ENCODE measurements at regions not wholly inside any gene's neighbourhood (a gene's known extent, or its start where the extent isn't known, plus 50 kb on each side); places are given as distances from the start of the nearest gene placed in this dataset.

GRCh38 chr9:121587863-121588262 lies 63.6 kb upstream of the DAB2IP start:
- DNase-seq (ENCODE audit: low spot score in 2 of 2): no peak
- TF ChIP-seq POLR2AphosphoS5 (IDR thresholded peaks at IDR 0.05) (no peak), CTCF (IDR thresholded peaks at IDR 0.05) (no peak), POLR2A (IDR thresholded peaks at IDR 0.05) (no peak)
- H3K9me3 ChIP-seq: no peaks in the 10 kb centered on the region

DNA sequence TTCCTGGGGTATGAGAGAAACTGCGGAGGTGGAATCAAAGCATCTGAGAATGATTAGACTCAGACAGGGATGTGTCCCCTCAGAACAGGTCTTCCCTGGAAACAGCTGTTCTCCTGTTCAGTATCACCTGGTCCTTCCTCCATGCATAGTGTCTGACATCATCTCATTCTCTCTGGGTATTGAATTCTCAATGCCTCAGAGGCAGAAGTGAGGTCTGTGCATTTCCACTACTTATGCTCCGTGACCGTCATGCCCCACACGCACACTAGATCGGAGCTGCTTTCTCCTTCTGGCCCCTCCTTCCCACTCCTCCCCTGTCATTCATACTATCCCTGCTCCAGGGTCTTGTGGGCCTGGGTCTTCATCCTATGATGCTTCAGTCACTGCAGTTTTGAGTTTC lies 61.4 kb upstream of the DAB2IP start:
- no peak for DNase-seq (ENCODE audit: low spot score in 2 of 2)
- Histone ChIP-seq H3K4me1 (no peaks in the 10 kb centered on the region), H3K36me3 (no peaks in the 10 kb centered on the region), H3K9me3 (no peaks in the 10 kb centered on the region), H3K27ac (no peak overlapping the region), H3K4me3 (no peak overlapping the region), H3K27me3 (no peaks in the 10 kb centered on the region)
- intact Hi-C loops (cut with DNase I; ENCODE audit: low total_unique reads): no loop called here
- no peak for TF ChIP-seq POLR2A (IDR thresholded peaks at IDR 0.05)
- no peak for TF ChIP-seq POLR2AphosphoS5 (IDR thresholded peaks at IDR 0.05)

More at GRCh38 chr9:121587863-121588262, 63.6 kb upstream of the DAB2IP start:
- Histone ChIP-seq H3K27ac (no peak overlapping the region), H3K4me3 (no peak overlapping the region), H3K4me1 (no peaks in the 10 kb centered on the region), H3K27me3 (no peaks in the 10 kb centered on the region), H3K36me3 (no peaks in the 10 kb centered on the region)
- intact Hi-C loops (cut with DNase I; ENCODE audit: low total_unique reads): no loop called here

DNA sequence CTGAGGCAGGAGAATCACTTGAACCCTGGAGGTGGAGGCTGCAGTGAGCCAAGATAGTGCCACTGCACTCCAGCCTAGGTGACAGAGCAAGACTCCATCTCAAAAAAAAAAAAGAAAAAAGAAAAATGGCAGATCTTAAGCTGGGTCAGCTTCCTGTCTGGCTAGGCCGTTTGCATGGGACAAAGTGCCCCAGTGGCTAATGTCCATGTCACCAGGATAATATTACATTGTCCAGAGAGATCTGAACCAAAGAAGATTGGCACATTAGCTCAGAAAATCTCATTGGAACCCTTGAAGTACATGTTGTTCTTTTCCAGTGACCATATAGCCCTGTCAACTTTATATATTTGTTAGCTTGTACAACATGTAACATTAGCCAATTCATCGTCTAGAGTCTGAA lies 59.2 kb upstream of the DAB2IP start:
- no peaks in the 10 kb centered on the region for H3K27me3 ChIP-seq
- no peak overlapping the region for H3K27ac ChIP-seq
- no peak overlapping the region for H3K4me3 ChIP-seq
- H3K4me1 ChIP-seq: no peaks in the 10 kb centered on the region
- no peaks in the 10 kb centered on the region for H3K9me3 ChIP-seq
- no peak for TF ChIP-seq POLR2AphosphoS5 (IDR thresholded peaks at IDR 0.05)
- H3K36me3 ChIP-seq: no peaks in the 10 kb centered on the region
- intact Hi-C loops (cut with DNase I; ENCODE audit: low total_unique reads): no loop called here
- DNase-seq (ENCODE audit: low spot score in 2 of 2): no peak

DNA sequence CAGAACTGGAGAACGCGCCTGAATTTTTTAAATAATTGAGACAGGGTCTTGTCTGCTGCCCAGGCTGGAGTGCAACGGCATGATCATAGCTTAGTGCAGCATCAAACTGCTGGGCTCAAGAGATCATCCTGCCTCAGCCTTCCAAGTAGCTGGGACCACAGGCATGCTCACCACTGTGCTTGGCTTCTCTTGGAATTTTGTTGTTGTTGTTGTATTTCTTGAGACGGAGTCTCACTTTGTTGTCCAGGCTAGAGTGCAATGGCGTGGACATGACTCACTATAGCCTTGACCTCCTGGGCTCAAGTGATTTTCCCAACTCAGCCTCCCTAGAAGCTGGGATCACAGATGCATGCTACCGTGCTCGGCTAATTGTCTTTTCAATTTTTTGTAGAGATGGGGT lies 58.4 kb upstream of the DAB2IP start:
- intact Hi-C loops (cut with DNase I; ENCODE audit: low total_unique reads): no loop called here

GRCh38 chr9:121596515-121596914 lies 54.9 kb upstream of the DAB2IP start:
- no peak overlapping the region for H3K27ac ChIP-seq
- no peak for TF ChIP-seq POLR2AphosphoS5 (IDR thresholded peaks at IDR 0.05)
- intact Hi-C loops (cut with DNase I; ENCODE audit: low total_unique reads): no loop called here

More for the DNA sequence above, 58.4 kb upstream of the DAB2IP start:
- no peak for TF ChIP-seq POLR2AphosphoS5 (IDR thresholded peaks at IDR 0.05)
- no peak overlapping the region for H3K4me3 ChIP-seq
- no peak for DNase-seq (ENCODE audit: low spot score in 2 of 2)
- H3K9me3 ChIP-seq: no peaks in the 10 kb centered on the region
- H3K27ac ChIP-seq: no peak overlapping the region
- H3K27me3 ChIP-seq: no peaks in the 10 kb centered on the region
- H3K36me3 ChIP-seq: no peaks in the 10 kb centered on the region
- no peaks in the 10 kb centered on the region for H3K4me1 ChIP-seq

GRCh38 chr9:121597698-121598166 lies 53.7 kb upstream of the DAB2IP start:
- H3K4me3 ChIP-seq: peak overlapping the region in 2 of 3 donors; percentile 72 to 79
- peak overlapping the region; percentile 94 to 95 for H3K27ac ChIP-seq
- intact Hi-C loops (cut with DNase I; ENCODE audit: low total_unique reads): no loop called here
- TF ChIP-seq POLR2A (IDR thresholded peaks at IDR 0.05) (no peak), CTCF (IDR thresholded peaks at IDR 0.05) (peak in 1 of 3 donors; percentile 36), POLR2AphosphoS5 (IDR thresholded peaks at IDR 0.05) (peak in 2 of 3 donors; percentile 22 to 41)
- H3K27me3 ChIP-seq: no peaks in the 10 kb centered on the region
- H3K9me3 ChIP-seq: no peaks in the 10 kb centered on the region
- DNase-seq (ENCODE audit: low spot score in 2 of 2): no peak
- H3K36me3 ChIP-seq: no peaks in the 10 kb centered on the region
- peaks cover 0 to 6% of the 10 kb centered on the region in 2 donors for H3K4me1 ChIP-seq

More at GRCh38 chr9:121596515-121596914, 54.9 kb upstream of the DAB2IP start:
- DNase-seq (ENCODE audit: low spot score in 2 of 2): no peak
- Histone ChIP-seq H3K36me3 (no peaks in the 10 kb centered on the region), H3K4me1 (peaks cover 0 to 6% of the 10 kb centered on the region in 2 donors), H3K27me3 (no peaks in the 10 kb centered on the region), H3K9me3 (no peaks in the 10 kb centered on the region), H3K4me3 (no peak overlapping the region)

DNA sequence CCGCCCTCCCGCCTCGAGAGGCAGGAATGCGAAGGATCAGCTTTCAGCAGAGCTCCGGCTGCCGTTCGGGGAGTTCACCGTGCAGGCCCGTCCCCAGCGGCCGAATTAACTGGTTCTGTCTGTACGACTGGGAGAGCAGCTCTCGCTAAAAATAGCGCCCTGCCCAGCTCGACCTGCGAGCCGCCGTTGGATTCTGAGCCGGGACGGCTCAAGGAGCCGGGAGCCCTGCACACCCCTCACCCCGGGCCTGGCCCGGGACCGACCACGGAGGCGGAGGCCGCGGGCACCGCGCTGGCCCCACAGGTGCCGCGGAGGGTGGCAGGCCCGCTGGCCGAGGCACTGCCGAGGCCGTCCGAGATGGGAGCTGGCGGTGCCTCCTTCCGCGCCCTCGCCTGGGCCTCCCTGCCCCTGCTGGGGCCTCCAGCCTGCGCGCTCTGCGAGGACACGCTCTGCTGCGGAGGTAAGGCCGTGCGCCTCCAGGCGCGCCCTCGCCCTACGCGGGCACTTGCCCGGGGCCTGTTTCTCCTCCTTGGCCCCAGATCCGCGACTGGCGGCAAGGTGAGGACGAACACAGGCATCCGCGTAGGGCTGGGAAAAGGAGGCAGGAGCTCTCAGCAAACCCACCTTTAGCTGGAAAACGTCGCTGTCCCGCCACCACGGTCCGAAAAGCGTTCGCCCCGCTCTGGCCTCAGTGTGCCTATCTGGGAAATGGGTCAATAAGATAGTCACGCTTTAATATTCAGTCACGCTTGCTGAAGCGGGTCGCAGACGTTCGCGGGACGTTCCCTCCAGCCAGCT lies 53.1 kb upstream of the DAB2IP start:
- TF ChIP-seq POLR2AphosphoS5 (IDR thresholded peaks at IDR 0.05) (no peak), POLR2A (IDR thresholded peaks at IDR 0.05) (peak; percentile 14), CTCF (IDR thresholded peaks at IDR 0.05) (peak in 1 of 3 donors; percentile 62)
- intact Hi-C loops (cut with DNase I; ENCODE audit: low total_unique reads): no loop called here
- peaks cover 0 to 6% of the 10 kb centered on the region in 2 donors for H3K4me1 ChIP-seq
- H3K27ac ChIP-seq: peak overlapping the region; percentile 94 to 95
- peak overlapping the region; percentile 59 to 79 (median 72) for H3K4me3 ChIP-seq
- no peaks in the 10 kb centered on the region for H3K27me3 ChIP-seq
- no peaks in the 10 kb centered on the region for H3K36me3 ChIP-seq
- peak; percentile 87 to 91 for DNase-seq (ENCODE audit: low spot score in 2 of 2)
- no peaks in the 10 kb centered on the region for H3K9me3 ChIP-seq
